ENCODE measurements at regions not wholly inside any gene's neighbourhood (a gene's known extent, or its start where the extent isn't known, plus 50 kb on each side); places are given as distances from the start of the nearest gene placed in this dataset.

DNA sequence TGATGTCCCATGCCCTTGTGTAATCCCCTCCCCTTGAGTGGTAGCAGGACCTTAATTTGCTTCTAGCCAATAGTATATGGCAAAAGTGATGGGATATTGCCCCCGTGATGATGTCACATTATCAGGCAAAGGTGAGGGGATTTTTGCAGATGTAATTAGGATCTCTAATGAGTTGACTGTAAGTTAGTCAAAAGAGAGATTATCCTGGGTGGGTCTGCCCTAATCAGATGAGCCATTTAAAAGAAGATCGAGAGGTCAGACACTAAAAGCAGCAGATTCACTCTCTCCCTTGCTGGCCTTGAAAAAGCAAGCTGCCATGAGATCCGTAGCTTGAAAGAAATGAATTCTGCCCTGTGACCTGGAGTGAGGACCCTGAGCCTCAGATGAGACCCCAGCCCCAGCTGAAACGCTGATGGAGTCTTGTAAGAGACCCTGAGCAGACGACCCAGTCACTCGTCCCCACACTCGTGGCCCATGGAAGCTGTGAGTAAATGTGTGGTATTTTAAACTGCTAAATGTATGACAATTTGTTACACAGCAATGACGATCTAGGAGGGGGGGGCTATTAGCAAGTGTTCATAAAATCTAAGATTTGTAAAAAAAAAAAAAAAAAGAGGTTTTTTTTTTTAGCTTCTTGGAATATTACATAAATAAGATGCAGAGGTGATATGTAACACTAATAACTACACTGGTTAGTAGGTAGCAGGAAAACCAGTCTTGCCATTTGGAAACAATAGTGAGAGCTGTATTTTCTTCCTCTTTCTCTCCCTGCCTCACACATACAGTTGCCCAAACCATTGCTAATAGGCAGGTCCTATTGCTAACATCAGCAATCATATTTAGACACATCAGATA lies 50.3 kb upstream of the TARBP1 start:
- no peak overlapping the region for H3K4me3 Mint-ChIP-seq
- ATAC-seq, result peak; percentile 74
- peaks cover 25% of the 10 kb centered on the region for H3K4me1 Mint-ChIP-seq

More for the DNA sequence above, 50.3 kb upstream of the TARBP1 start:
- Mint-ChIP-seq H3K9me3 (no peaks in the 10 kb centered on the region), H3K27me3 (no peaks in the 10 kb centered on the region), H3K27ac (peak overlapping the region; percentile 19), H3K36me3 (no peaks in the 10 kb centered on the region)
